GM23338 (cell line): ENCODE measurements at regions not wholly inside any gene's neighbourhood (a gene's known extent, or its start where the extent isn't known, plus 50 kb on each side); places are given as distances from the start of the nearest gene placed in this dataset.

Experiments
- ATAC-seq: fragments of 200-7000 bp; cut with Tn5 transposase; 3 replicates; pipeline ENCODE4 v1.9.1; 2020
- DNase-seq: peaks from one replicate; pipeline ENCODE4 v3.0.0-alpha.2; 2015; ENCODE audit warnings: low spot score
- H2AFZ ChIP-seq: fragments of 200-600 bp; sonication (generic); 2 replicates; pipeline ENCODE4 v1.8.0; 2016; ENCODE audit warnings: antibody characterized with exemption, mild to moderate bottlenecking, moderate library complexity
- H3F3A ChIP-seq: fragments of 200-600 bp; sonication (generic); replicated peaks from 2 replicates; pipeline ENCODE4 v1.8.0; 2017; ENCODE audit warnings: antibody characterized with exemption, mixed run types, low read depth
- H3K27ac ChIP-seq: fragments of 200-600 bp; sonication (generic); 2 replicates; pipeline ENCODE4 v1.6.1; 2016; ENCODE audit warnings: low read depth
- H3K27me3 ChIP-seq: fragments of 200-600 bp; sonication (generic); 2 replicates; pipeline ENCODE4 v1.8.0; 2016; ENCODE audit warnings: mild to moderate bottlenecking, mixed run types, moderate library complexity; ENCODE audit not compliant: insufficient read depth
- H3K36me3 ChIP-seq: fragments of 200-600 bp; sonication (generic); 2 replicates; pipeline ENCODE4 v1.8.0; 2016; ENCODE audit warnings: mild to moderate bottlenecking; ENCODE audit not compliant: insufficient read depth
- H3K4me1 ChIP-seq: fragments of 200-600 bp; sonication (generic); 2 replicates; pipeline ENCODE4 v1.8.0; 2016; ENCODE audit warnings: mild to moderate bottlenecking, moderate library complexity; ENCODE audit not compliant: insufficient read depth
- H3K4me2 ChIP-seq: fragments of 200-600 bp; sonication (generic); 2 replicates; pipeline ENCODE4 v1.7.1; 2017; ENCODE audit warnings: mixed run types
- H3K4me3 ChIP-seq: fragments of 200-600 bp; sonication (generic); 2 replicates; pipeline ENCODE4 v1.6.1; 2016; ENCODE audit warnings: mixed run types
- H3K79me2 ChIP-seq: fragments of 200-600 bp; sonication (generic); replicated peaks from 2 replicates; pipeline ENCODE4 v1.8.0; 2017; ENCODE audit warnings: mild to moderate bottlenecking; ENCODE audit not compliant: insufficient read depth
- H3K9me2 ChIP-seq: fragments of 200-600 bp; sonication (generic); 2 replicates; pipeline ENCODE4 v1.8.0; 2017; ENCODE audit not compliant: insufficient read depth
- H4K20me1 ChIP-seq: fragments of 200-600 bp; sonication (generic); replicated peaks from 2 replicates; pipeline ENCODE4 v1.8.0; 2017; ENCODE audit warnings: mild to moderate bottlenecking; ENCODE audit not compliant: insufficient read depth
- H3K27ac Mint-ChIP-seq: 2 replicates; pipeline ENCODE4 v1.8.0; 2020; ENCODE audit warnings: inconsistent platforms, mild to moderate bottlenecking, moderate library complexity, mixed read lengths
- H3K27me3 Mint-ChIP-seq: 3 replicates; pipeline ENCODE4 v1.8.0; 2022; ENCODE audit warnings: low read depth, mild to moderate bottlenecking, moderate library complexity, mixed read lengths, inconsistent platforms; ENCODE audit not compliant: insufficient read depth, poor library complexity
- H3K36me3 Mint-ChIP-seq: 3 replicates; pipeline ENCODE4 v1.8.0; 2021; ENCODE audit warnings: low read depth, mild to moderate bottlenecking, inconsistent platforms, moderate library complexity, mixed read lengths
- H3K4me1 Mint-ChIP-seq: 3 replicates; pipeline ENCODE4 v1.8.0; 2020; ENCODE audit warnings: mild to moderate bottlenecking, inconsistent platforms, mixed read lengths
- H3K4me3 Mint-ChIP-seq: 3 replicates; pipeline ENCODE4 v1.8.0; 2021; ENCODE audit warnings: moderate library complexity, mild to moderate bottlenecking, inconsistent platforms, mixed read lengths
- H3K9me3 Mint-ChIP-seq: 3 replicates; pipeline ENCODE4 v1.8.0; 2020; ENCODE audit warnings: moderate library complexity, mild to moderate bottlenecking, inconsistent platforms, mixed read lengths
- CREB1 ChIP-seq: fragments of 250-450 bp; sonication (Bioruptor Pico); IDR thresholded peaks from 2 replicates; pipeline ENCODE4 v1.5.0; 2020; ENCODE audit warnings: low read depth, mild to moderate bottlenecking, moderate library complexity
- CTCF ChIP-seq, 2 experiments: fragments of 200-600 bp in 1 of 2; sonication (generic) in 1 of 2; conservative IDR thresholded peaks; 2 replicates each; pipeline versions ENCODE4 v1.5.1 to v1.6.1; 2016 to 2017; ENCODE audit warnings: antibody characterized with exemption in 2 of 2, low read depth in 2 of 2, mild to moderate bottlenecking in 2 of 2, moderate library complexity in 1 of 2
- JUNB ChIP-seq: IDR thresholded peaks from one replicate; pipeline ENCODE4 v1.6.1; 2016; ENCODE audit warnings: antibody characterized with exemption; ENCODE audit not compliant: unreplicated experiment
- NANOG ChIP-seq: IDR thresholded peaks from 2 replicates; pipeline ENCODE4 v1.6.1; 2016; ENCODE audit warnings: antibody characterized with exemption, borderline replicate concordance
- REST ChIP-seq: IDR thresholded peaks from one replicate; pipeline ENCODE4 v1.6.1; 2018; ENCODE audit warnings: antibody characterized with exemption; ENCODE audit not compliant: unreplicated experiment
- STAT1 ChIP-seq: IDR thresholded peaks from one replicate; pipeline ENCODE4 v1.6.1; 2016; ENCODE audit warnings: antibody characterized with exemption; ENCODE audit not compliant: unreplicated experiment
- TF ChIP-seq, protein P1 (sequence below): IDR thresholded peaks from 2 replicates; pipeline ENCODE4 v1.6.1; 2016; ENCODE audit warnings: antibody characterized with exemption
- TF ChIP-seq, protein P2 (sequence below): fragments of 250-450 bp; sonication (Bioruptor Pico); IDR thresholded peaks from 2 replicates; pipeline ENCODE4 v1.5.0; 2020; ENCODE audit warnings: mild to moderate bottlenecking, moderate library complexity

- no peak for TF ChIP-seq REST
- TF ChIP-seq NANOG = no peak
- TF ChIP-seq, protein P1, sequence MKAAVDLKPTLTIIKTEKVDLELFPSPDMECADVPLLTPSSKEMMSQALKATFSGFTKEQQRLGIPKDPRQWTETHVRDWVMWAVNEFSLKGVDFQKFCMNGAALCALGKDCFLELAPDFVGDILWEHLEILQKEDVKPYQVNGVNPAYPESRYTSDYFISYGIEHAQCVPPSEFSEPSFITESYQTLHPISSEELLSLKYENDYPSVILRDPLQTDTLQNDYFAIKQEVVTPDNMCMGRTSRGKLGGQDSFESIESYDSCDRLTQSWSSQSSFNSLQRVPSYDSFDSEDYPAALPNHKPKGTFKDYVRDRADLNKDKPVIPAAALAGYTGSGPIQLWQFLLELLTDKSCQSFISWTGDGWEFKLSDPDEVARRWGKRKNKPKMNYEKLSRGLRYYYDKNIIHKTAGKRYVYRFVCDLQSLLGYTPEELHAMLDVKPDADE = no peak
- no peak for TF ChIP-seq CTCF (conservative IDR thresholded peaks at IDR 0.05; ENCODE audit: low read depth in 2 of 2)
- TF ChIP-seq CREB1 = no peak
Observed at GRCh38 chr10:93221521-93221920, 147.8 kb downstream of the CYP26A1 start (continued).

DNA sequence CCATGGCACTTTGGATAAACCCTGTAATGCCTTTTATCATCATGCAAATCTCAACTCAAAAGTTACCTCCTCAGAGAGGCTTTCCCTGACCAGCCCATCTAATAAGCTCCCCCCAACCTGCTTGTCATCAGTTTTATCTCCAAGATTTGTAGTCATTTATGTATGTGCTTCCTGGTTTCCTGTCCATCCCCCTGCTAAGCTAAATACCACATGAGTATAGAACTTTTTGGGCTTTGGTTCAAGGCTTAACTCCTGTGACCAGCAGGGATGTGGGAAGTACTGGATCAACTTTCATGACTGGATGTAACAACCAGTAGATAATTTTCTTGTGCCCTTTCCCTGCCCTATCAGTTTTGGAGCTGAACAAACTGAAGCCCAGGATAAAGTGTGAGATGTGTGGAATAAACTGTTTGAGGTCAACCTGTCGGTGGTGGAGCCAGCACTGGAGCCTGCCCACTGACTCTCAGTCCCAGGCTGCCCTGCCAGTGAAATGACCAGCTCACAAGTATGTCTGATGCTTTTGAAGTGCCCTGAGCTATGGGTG is 148.6 kb downstream of the CYP26A1 start:
- H3K4me1 Mint-ChIP-seq = 0 out of 3 replicates have a peak, but pooled peaks cover 2% of the 10 kb centered on the region
- peaks cover 10% of the 10 kb centered on the region for H3K9me3 Mint-ChIP-seq
- no peaks in the 10 kb centered on the region for H3K27me3 ChIP-seq
- no peaks in the 10 kb centered on the region for H3K79me2 ChIP-seq
- H3K9me2 ChIP-seq = no peaks in the 10 kb centered on the region
- H3K27me3 Mint-ChIP-seq = peaks cover 10% of the 10 kb centered on the region
- H3K27ac Mint-ChIP-seq = no peak overlapping the region
- H3K27ac ChIP-seq = no peak overlapping the region
- no peak overlapping the region for H2AFZ ChIP-seq
- no peaks in the 10 kb centered on the region for H3K4me1 ChIP-seq
- ATAC-seq (no peak), DNase-seq (no peak)
- H3K4me2 ChIP-seq = no peak overlapping the region
- H4K20me1 ChIP-seq = no peaks in the 10 kb centered on the region
- no peak overlapping the region for H3K4me3 Mint-ChIP-seq
- TF ChIP-seq STAT1 (no peak), NANOG (no peak), JUNB (no peak), CTCF (conservative IDR thresholded peaks at IDR 0.05; ENCODE audit: low read depth in 2 of 2) (no peak), CREB1 (no peak)
- TF ChIP-seq, protein P2, sequence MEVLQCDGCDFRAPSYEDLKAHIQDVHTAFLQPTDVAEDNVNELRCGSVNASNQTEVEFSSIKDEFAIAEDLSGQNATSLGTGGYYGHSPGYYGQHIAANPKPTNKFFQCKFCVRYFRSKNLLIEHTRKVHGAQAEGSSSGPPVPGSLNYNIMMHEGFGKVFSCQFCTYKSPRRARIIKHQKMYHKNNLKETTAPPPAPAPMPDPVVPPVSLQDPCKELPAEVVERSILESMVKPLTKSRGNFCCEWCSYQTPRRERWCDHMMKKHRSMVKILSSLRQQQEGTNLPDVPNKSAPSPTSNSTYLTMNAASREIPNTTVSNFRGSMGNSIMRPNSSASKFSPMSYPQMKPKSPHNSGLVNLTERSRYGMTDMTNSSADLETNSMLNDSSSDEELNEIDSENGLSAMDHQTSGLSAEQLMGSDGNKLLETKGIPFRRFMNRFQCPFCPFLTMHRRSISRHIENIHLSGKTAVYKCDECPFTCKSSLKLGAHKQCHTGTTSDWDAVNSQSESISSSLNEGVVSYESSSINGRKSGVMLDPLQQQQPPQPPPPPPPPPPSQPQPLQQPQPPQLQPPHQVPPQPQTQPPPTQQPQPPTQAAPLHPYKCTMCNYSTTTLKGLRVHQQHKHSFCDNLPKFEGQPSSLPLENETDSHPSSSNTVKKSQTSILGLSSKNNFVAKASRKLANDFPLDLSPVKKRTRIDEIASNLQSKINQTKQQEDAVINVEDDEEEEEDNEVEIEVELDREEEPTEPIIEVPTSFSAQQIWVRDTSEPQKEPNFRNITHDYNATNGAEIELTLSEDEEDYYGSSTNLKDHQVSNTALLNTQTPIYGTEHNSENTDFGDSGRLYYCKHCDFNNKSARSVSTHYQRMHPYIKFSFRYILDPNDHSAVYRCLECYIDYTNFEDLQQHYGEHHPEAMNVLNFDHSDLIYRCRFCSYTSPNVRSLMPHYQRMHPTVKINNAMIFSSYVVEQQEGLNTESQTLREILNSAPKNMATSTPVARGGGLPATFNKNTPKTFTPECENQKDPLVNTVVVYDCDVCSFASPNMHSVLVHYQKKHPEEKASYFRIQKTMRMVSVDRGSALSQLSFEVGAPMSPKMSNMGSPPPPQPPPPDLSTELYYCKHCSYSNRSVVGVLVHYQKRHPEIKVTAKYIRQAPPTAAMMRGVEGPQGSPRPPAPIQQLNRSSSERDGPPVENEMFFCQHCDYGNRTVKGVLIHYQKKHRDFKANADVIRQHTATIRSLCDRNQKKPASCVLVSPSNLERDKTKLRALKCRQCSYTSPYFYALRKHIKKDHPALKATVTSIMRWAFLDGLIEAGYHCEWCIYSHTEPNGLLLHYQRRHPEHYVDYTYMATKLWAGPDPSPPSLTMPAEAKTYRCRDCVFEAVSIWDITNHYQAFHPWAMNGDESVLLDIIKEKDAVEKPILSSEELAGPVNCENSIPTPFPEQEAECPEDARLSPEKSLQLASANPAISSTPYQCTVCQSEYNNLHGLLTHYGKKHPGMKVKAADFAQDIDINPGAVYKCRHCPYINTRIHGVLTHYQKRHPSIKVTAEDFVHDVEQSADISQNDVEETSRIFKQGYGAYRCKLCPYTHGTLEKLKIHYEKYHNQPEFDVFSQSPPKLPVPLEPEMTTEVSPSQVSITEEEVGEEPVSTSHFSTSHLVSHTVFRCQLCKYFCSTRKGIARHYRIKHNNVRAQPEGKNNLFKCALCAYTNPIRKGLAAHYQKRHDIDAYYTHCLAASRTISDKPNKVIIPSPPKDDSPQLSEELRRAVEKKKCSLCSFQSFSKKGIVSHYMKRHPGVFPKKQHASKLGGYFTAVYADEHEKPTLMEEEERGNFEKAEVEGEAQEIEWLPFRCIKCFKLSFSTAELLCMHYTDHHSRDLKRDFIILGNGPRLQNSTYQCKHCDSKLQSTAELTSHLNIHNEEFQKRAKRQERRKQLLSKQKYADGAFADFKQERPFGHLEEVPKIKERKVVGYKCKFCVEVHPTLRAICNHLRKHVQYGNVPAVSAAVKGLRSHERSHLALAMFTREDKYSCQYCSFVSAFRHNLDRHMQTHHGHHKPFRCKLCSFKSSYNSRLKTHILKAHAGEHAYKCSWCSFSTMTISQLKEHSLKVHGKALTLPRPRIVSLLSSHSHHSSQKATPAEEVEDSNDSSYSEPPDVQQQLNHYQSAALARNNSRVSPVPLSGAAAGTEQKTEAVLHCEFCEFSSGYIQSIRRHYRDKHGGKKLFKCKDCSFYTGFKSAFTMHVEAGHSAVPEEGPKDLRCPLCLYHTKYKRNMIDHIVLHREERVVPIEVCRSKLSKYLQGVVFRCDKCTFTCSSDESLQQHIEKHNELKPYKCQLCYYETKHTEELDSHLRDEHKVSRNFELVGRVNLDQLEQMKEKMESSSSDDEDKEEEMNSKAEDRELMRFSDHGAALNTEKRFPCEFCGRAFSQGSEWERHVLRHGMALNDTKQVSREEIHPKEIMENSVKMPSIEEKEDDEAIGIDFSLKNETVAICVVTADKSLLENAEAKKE (CRISPR knock-in tag) = no peak
- no peaks in the 10 kb centered on the region for H3K36me3 ChIP-seq
- no peaks in the 10 kb centered on the region for H3F3A ChIP-seq
- peaks cover 4% of the 10 kb centered on the region; the same call in 2 of the 3 replicates for H3K36me3 Mint-ChIP-seq
- no peak overlapping the region for H3K4me3 ChIP-seq
